ENCODE measurements at regions not wholly inside any gene's neighbourhood (a gene's known extent, or its start where the extent isn't known, plus 50 kb on each side); places are given as distances from the start of the nearest gene placed in this dataset.

DNA sequence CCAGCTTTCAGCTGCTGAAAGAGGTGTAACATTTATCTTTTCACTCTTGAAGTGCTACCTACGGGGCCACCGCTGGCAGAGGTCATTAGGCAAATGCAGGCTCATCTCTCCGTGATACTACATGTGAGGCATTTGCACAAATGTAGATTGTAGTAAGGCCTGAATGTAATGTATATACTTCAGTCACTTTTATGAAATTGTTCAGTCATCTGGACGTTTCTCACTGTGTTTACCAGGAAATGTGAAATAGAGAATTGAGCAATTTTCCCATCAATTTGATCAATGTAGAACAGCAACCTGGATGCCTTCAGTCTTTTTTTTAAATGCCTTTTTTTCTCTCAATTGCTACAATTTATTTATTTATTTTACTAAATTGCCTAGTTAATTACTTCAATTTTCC is 368.3 kb upstream of the AZI2 start:
- TF ChIP-seq CTCF (conservative IDR thresholded peaks at IDR 0.05; ENCODE audit: low read length), result no peak
- TF ChIP-seq EZH2phosphoT487 (IDR thresholded peaks at IDR 0.05; ENCODE audit: borderline replicate concordance, low read depth, low read length), result no peak

All from OCI-LY7 (cell line).